ENCODE measurements at regions not wholly inside any gene's neighbourhood (a gene's known extent, or its start where the extent isn't known, plus 50 kb on each side); places are given as distances from the start of the nearest gene placed in this dataset.

GRCh38 chr1:157286646-157287420, 148.6 kb upstream of the ETV3 start:
- intact Hi-C loops (cut with DNase I) = no loop called here
- no peak for FAIRE-seq

GRCh38 chr1:157286096-157286495, 147.9 kb upstream of the ETV3 start:
- ATAC-seq = no peak
- FAIRE-seq = no peak
- WGBS, 2 donors = 87 to 100% methylated on average over 2 of the region's 2 CpGs
- no peak for DNase-seq
- Histone ChIP-seq H3K9me3 (no peaks in the 10 kb centered on the region), H3K36me3 (no peaks in the 10 kb centered on the region), H3K4me1 (no peaks in the 10 kb centered on the region), H3K27me3 (no peaks in the 10 kb centered on the region), H3K4me3 (no peak overlapping the region), H3K27ac (no peak overlapping the region)
- intact Hi-C loops (cut with DNase I) = no loop called here
- no peak for TF ChIP-seq CTCF (IDR thresholded peaks at IDR 0.05)

More at GRCh38 chr1:157286646-157287420, 148.6 kb upstream of the ETV3 start:
- no peak overlapping the region for H3K4me3 ChIP-seq
- no peaks in the 10 kb centered on the region for H3K27me3 ChIP-seq
- H3K9me3 ChIP-seq = no peaks in the 10 kb centered on the region
- no peak for ATAC-seq
- H3K4me1 ChIP-seq = no peaks in the 10 kb centered on the region
- H3K36me3 ChIP-seq = no peaks in the 10 kb centered on the region
- no peak overlapping the region for H3K27ac ChIP-seq
- no peak for TF ChIP-seq CTCF (IDR thresholded peaks at IDR 0.05)
- no peak for DNase-seq
- 88 to 94% methylated on average over 10 of the region's 10 CpGs for WGBS, 2 donors

GRCh38 chr1:157284451-157284850, 146.3 kb upstream of the ETV3 start:
- H3K9me3 ChIP-seq = no peaks in the 10 kb centered on the region
- ATAC-seq (no peak), DNase-seq (no peak), FAIRE-seq (no peak)
- H3K4me1 ChIP-seq = peaks cover 0 to 4% (median 0%) of the 10 kb centered on the region in 3 donors
- intact Hi-C loops (cut with DNase I) = no loop called here
- H3K27ac ChIP-seq = no peak overlapping the region
- H3K36me3 ChIP-seq = no peaks in the 10 kb centered on the region
- H3K27me3 ChIP-seq = no peaks in the 10 kb centered on the region
- TF ChIP-seq CTCF (IDR thresholded peaks at IDR 0.05) = no peak
- no peak overlapping the region for H3K4me3 ChIP-seq
- WGBS, 2 donors = 72 to 79% methylated on average over 1 of the region's 1 CpG

- Histone ChIP-seq H3K36me3 (no peaks in the 10 kb centered on the region), H3K27ac (no peak overlapping the region), H3K9me3 (no peaks in the 10 kb centered on the region), H3K27me3 (no peaks in the 10 kb centered on the region), H3K4me3 (no peak overlapping the region), H3K4me1 (peaks cover 0 to 10% (median 9%) of the 10 kb centered on the region in 3 donors)
- ATAC-seq (peak in 3 of 4 donors; percentile 14 to 27 (median 22)), FAIRE-seq (no peak), DNase-seq (no peak)
- WGBS, 2 donors = 17 to 22% methylated on average over 3 of the region's 3 CpGs
- intact Hi-C loops (cut with DNase I) = no loop called here
- no peak for TF ChIP-seq CTCF (IDR thresholded peaks at IDR 0.05)
Observed at GRCh38 chr1:157279802-157280140, 141.6 kb upstream of the ETV3 start.

GRCh38 chr1:157279138-157279801, 141.1 kb upstream of the ETV3 start:
- H3K4me1 ChIP-seq = peaks cover 0 to 10% (median 9%) of the 10 kb centered on the region in 3 donors
- no peak for TF ChIP-seq CTCF (IDR thresholded peaks at IDR 0.05)
- intact Hi-C loops (cut with DNase I) = no loop called here
- WGBS, 2 donors = 44 to 48% methylated on average over 23 of the region's 23 CpGs
- H3K4me3 ChIP-seq = no peak overlapping the region
- H3K27me3 ChIP-seq = no peaks in the 10 kb centered on the region
- DNase-seq (no peak), ATAC-seq (peak; percentile 13 to 67 (median 43)), FAIRE-seq (no peak)
- H3K36me3 ChIP-seq = no peaks in the 10 kb centered on the region
- H3K27ac ChIP-seq = no peak overlapping the region
- no peaks in the 10 kb centered on the region for H3K9me3 ChIP-seq

Measured in pancreas (tissue), 10 donors.